GM03348 (cell line): ENCODE measurements at regions not wholly inside any gene's neighbourhood (a gene's known extent, or its start where the extent isn't known, plus 50 kb on each side); places are given as distances from the start of the nearest gene placed in this dataset.
A peak's percentile ranks its signal among the peaks of the same experiment; 100 is the strongest.
"Not testable (repeated sequence)": the region's sequence is repeated elsewhere in the genome, so short reads cannot be mapped to it uniquely, and the experiment has no call there.

ENCODE experiments used
- DNase-seq: peaks from one replicate; pipeline ENCODE4 v3.0.0; 2012; ENCODE audit warnings: low spot score

DNA sequence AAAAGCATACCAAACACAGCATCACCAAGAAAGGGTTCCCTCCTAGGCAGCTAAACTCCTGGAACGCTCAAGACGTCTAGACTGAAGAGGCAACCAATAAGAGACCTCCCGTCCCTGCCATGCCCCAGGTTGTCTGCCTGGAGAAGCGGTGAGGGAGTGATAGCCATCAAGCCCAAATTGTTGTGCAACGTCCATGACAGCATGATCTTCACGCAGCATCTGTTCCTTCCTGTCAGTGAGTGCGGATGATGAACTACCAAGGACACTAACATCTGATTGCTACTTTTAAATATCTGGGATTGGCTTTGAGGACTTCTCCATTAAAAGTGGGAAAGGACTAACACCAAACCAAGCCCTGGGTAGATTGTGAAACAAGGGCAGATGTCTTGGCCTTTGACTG is 149.7 kb downstream of the TXNL1 start:
- DNase-seq, result no peak

DNA sequence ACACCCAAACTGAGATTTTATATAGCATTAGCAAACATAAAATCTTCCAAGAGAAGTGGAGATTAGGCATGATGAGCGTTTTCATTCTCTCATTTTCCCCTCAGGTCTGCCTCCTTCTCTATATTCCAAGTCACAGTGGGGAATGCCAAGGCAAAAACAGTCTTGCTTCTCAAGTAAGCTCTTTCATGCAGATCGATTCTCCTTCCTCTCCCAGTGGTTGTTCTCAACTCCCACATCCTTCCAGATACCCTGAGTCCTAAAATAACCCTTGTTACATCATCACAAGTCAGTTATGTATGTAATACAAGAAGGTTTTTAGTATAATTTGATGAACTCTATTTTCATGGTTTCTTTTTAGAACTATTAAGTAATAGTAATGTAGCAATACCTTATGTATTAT is 150.6 kb downstream of the TXNL1 start:
- no peak for DNase-seq

DNA sequence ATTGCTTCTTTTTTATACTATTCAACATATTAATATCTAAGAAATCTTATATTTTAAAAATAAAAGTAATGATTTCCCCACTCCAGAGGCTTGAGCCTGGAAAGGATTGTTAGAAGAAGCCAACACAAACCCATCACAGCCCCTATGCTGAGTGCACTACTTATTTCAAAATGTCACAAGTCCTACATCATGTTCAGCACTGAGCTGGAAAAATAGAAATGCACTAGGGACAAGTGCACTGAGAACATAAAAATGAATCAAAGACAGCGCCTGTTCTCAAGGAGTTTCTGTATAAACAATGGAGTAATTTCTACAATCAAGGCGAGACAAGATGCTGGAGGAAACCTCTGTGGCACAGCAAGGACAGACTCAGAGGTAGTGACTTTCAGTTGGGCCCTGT is 155.0 kb downstream of the TXNL1 start:
- DNase-seq, result no peak

DNA sequence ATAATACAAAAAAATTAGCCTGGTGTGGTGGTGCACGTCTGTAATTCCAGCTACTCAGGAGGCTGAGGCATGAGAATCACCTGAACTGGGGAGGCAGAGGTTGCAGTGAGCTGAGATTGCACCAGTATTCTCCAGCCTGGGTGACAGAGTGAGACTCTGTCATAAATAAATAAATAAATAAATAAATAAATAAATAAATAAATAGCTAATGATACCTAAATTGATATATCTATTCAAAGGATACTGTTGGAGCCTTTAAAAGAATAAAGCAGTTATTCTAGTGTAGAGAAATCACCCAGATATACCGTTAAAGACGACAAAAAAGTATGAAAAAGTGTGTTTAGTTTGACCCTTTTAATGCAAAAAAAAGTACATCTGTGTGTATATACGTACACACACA is 155.6 kb downstream of the TXNL1 start:
- not testable (repeated sequence) for DNase-seq

DNA sequence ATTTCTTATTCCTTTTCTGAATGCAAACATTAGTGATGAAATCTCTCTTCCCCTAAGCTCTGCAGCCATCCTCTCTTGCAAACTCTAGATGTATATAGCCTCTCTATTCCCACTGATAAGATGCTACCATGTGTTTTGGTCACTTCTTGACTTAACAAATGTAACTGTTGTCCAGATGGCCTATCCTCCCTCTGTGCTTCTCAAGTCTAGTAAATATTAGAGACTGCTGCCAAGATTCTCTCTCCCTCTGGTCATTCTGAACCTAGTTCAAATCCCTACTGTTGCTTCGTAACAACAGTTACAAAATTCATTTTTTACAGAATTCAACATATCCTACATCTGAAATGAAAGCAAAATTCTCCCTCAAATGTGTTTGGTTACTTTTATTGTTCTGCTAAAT is 156.6 kb downstream of the TXNL1 start:
- no peak for DNase-seq

DNA sequence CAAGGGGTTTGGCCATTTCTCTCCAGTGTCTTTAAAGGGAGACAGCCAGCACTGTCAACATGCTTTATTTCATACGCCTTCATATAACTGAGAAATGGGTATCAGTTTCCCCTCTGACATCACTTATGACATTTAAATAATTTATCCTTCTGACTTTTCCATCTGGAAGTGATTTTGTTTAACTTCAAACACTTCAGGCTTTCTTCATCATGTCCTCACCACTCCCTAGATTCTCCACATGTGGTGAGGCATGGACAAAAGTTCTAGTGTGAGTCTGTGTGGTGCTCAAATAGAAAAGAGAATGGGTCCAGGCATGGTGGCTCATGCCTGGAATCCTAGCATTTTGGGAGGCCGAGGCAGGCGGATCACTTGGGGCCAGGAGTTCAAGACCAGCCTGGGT is 158.6 kb downstream of the TXNL1 start:
- no peak for DNase-seq

DNA sequence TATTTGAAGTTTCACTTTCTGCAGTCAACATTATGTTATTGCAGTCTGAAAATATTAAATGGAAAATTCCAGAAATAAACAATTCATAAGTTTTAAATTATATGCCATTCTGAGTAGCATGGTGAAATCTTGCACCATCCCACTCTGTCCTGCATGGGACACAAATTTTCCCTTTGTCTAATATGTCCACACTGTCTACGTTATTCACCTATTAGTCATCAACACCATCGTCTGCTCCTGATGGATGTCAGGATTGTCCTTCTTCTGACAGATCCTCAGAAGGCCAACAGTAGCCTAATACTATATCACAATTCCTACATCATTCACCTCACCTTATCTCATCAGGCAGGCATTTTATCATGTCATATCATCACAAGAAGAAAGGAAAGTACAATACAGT is 163.1 kb downstream of the TXNL1 start:
- peak; percentile 55 for DNase-seq

DNA sequence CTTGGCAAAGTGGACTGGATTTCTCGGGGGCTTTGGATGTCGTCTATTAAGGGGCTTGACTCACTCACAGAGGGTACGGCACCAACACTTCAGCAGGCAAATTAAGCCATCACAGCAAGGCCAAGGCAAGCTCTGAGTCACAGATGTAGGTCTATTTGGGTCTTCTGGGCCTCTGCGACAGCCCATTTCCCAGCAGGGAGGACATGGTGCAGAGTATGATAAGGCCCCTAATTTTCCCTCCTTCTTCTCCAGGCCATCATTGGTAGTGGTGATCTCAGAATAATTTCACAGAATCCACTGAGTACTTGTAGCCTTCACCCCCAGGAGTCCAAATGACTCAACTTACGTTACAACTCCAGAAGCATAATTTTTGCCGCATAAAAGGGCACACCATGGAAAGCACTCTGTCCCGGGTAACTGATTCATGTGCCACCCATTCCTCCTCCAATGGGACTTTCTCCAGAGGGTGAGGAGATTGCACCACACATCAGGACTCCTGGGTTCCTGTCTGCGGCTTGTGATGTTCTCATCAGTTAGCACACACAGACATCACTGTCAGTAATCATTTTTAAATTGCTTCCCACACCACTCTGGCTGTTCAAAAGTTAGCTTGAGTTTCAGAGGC is 164.9 kb downstream of the TXNL1 start:
- no peak for DNase-seq

DNA sequence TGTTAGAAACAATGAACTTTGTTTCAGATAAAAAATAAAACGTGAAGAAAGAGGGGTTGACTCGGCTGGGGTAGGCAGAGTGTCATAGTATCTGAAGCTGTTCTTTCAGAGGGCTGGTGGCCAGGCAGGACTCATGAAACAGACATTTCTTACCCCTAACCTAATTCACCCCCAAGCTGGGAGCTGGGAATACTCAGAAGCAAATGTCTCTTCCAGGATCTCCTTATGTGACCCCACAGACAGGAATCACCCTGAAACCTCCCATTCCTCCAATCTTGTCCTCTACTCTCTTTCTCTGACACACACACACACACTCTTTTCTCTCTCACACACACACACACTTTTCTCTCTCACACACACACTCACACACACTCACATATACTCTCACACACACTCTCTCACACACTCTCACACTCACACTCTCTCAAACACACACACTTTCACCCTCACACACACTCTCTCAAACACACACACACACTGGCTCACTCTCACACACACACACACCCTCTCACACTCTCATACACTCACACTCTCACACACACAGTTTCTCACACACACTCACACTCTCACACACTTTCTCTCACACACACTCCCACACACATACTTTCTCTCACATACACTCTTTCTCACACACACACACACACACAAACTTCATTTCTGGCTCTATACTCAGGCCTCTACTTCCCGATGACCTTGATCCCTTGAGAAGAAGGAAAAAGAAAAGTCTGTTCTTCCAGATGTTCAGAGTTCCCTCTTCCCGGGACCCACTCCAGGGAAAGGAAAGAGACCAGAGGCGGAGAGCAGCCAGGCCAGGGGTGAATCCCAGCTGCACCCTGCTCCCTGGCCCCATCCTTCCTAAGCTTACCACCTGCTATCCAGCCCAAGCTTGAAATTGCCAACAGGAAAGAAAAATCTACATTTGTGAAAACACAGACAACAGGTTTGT is 167.7 kb downstream of the TXNL1 start:
- DNase-seq, result no peak

DNA sequence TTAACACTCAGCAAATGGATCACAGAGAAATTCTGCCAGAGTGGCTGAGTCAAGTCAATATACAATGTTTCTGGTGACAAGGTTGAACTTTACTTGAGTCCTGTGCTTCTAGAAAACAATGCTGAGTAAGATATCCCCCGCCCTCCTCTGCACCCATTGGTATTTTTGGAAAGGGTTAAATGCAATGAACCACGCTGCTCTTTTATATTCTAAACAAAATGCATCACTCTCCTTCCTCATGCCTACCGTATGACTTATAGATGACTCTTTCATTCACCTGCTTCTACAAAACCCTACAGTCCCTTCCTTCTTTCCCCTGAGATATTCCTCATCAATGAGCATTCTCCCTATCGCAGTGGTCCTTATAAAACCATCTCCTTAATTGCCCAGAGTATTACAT is 168.8 kb downstream of the TXNL1 start:
- DNase-seq, result no peak

DNA sequence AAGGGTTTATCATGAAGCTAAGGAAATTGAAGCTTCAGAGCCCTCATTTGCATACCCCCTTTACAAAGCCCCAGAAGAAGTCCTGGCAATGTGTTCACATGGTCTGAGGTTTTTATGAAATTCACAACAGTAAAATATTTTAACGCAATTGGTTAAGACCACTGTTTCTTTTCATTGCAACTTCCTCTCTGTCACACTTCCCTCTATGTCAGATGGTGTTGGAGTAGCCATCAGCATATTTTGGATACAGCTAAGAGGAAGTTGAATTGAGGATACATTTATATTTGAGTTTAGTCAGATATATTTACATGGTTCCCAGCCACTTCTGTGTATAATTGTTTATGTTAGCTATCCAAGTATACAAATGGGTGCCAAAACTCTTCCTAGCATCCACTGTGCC is 170.0 kb downstream of the TXNL1 start:
- DNase-seq, result no peak

DNA sequence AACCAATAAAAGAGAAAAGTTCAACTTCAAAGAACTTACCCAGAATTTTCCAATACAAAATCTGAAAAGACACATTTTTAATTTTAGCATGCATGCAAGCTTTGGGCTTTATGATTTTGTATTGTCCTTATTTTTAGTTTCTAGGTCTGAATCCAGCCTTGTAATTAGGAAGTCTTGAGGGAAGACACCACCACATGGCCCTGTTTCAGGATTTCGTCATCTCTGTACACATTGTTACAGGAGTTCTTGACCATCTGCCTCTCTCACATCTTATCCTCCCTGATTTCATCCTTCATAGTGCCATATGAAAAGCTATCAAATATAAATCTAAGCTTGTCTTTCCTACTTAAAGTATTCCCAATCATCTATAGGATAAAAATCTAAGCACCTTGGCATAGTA is 176.1 kb downstream of the TXNL1 start:
- no peak for DNase-seq

DNA sequence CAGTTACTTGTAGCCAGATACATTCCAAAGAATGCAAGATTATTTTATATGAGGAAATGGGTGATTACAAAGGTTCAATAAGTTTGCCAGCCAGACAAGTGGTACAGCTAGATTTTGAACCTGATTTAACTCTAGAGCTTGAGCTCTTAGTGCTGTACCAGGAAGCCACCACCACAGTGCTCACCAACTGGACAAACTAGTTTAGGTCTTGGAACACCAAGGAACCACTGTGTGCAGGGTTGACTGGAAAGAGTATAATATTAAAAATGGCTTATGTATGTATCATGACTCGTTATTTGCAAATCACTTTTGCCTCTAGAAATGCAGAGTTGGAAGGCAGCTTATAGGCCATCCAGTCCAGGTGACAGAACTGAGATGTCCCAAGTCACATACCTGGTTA is 177.2 kb downstream of the TXNL1 start:
- no peak for DNase-seq

DNA sequence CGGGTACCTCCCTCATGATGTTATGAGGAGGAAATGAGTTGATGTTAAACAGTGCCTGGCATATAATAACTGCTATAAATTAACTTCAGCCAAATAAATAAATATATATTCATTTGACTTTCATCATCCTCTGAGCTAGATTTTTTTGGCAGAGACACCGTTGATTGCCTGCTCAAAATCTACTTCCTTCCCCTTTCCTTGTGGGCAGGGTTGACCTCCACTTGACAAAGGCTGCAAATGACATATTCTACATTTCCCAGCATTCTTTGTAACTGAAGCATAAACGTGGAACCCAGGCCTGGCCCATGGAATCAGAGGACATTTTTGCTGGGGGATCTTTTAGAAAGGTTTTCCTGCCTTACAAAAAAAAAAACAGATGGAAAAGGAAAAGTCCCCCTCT is 177.8 kb downstream of the TXNL1 start:
- DNase-seq, result no peak

DNA sequence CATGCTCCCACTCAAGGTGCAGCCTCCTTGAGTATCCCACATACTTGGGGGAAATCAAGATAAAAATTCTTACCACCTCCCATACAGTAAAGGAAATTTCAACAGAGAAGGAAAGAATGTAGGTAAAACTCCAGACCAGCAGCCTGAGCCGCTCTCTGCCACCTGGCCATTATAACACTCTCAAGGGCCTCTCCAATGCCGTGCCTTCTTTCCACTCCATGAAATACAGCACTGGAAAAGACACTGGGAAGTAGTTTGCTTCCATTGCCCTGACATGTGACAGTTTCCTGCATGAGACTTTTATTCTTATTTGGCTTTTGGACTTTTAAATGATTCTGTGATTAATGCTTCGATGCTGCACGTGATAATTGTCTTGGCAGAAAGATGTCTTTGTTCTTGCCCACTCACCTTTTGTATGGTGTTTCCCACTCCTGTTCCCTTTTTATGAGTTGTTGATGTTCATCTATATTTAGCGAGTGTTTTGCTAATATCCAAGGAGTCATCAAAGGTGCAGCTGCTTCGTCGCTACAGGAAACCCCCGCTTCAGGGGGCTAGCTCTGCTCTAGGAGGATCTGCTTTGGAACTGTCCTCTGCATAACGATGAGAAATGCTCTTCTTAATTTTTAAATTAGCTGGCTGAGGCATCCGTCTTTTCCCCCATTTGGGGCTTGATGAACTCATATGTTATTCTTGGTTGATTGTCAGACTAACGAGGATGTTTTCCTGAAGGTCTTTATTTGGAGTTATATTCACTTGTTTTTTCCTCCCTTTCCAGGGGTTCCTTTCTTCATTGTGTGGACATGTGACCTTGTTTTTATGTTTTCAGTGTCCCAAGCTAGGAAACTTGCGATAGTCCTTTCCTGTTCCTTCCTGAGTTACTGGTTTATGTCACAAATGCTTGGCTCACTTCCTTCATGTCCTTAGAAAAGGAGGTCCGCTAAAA is 179.4 kb downstream of the TXNL1 start:
- no peak for DNase-seq

DNA sequence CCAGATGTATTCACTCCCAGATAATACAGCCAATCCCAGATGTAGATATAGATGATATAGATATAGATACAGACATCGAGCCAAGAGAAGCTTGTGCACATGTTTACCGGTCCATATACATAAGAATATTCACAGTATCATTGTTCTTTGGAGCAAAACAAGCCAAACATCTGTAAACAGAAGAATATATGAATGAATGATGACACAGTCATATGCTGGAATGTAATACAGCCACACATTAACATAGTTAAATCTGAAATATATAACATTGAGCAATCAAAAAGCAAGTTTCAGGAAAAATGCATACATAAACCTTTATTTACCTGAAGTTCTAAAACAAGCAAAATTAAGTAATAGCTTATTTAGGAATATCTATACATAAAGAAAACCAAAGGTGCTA is 182.5 kb downstream of the TXNL1 start:
- DNase-seq, result no peak

DNA sequence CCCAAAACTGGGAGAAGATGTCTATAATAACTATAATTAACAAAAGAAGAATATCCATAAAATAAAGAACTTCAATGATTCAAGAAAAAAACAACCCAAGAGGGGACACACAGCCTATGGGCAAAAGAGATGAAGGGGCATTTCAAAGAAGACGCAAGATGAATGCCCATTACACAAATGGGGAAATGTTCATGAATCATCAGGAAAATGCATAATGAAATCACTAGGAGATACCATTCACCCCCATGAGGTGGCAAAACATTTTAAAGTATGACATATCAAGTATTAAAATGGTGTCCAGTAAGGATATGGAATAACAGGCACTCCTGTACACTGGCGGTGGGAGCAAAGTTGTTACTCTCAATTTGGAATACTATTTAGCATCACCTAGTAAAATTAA is 183.3 kb downstream of the TXNL1 start:
- no peak for DNase-seq

DNA sequence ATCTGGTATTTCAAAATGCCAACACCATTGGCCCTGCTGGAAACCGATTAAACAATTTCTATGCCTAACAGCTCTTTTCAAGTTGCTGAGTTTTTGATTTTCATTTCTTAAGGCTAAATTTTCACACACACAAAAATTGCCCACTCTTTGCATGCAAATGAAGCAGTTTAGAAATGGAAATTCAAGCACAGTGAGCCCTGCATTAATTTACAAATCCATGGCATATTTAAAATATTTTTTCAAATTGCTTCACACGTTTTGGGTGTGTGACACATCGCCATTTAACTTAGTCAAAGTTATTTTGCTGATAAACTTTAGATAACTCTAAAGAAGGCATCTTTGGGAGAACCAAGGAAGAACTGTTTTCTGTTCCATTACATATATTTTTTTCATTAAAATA is 184.8 kb downstream of the TXNL1 start:
- DNase-seq, result no peak

DNA sequence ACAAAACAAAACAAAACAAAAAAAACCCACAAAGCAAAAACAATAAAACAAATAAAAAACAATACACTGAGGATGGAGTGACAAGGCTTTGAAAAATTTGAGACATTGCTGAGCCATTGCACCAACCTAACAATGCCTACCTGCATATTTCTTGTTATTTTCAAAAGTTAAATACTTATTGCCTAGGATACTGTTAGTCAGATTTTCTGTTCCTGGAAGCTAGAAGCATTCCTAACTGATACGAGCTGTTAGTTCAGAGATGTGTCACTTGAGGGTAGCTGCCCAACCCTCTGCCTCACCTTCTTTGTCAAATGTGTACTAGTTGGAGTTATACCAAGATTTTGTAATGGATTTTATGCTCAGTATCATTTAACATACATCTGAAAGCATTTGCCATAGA is 187.2 kb downstream of the TXNL1 start:
- no peak for DNase-seq

DNA sequence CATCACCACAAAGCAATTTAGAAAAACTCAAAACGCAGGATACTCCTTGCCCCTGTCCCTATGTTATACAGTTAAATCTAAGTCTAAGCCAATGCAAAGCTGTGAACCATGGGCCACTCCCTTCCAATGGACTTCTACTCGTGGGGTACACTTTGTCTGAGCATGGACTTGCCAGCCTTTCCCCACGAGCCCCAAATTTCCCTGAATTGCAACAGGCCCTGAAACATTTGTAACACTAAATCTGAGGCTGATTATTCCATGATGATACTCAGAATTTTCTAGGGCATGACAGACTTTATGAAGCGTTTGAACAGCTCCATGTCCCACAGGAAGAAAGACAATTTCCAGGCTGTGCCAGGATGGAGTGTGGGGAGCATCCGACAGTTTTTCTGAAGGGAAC is 189.6 kb downstream of the TXNL1 start:
- DNase-seq, result no peak

DNA sequence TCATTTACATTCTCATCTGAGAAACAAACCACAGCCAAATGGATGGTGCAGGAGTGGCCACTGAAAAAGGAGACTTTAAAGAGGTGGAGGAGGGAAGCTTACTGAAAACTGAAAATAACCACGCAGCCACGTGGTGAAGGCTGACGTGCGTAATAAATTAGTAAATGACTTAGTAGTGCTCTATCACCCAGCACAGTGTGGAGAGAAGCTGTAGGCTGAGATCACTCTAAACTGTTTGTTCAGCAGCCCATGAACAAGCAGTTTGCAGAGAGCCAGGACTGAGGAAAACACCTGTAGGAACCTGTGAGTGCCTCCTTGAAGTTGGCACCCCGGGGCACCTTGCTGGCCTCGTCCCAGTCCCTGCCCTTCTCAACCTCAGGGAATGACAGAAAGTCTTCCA is 193.0 kb downstream of the TXNL1 start:
- DNase-seq, result no peak

DNA sequence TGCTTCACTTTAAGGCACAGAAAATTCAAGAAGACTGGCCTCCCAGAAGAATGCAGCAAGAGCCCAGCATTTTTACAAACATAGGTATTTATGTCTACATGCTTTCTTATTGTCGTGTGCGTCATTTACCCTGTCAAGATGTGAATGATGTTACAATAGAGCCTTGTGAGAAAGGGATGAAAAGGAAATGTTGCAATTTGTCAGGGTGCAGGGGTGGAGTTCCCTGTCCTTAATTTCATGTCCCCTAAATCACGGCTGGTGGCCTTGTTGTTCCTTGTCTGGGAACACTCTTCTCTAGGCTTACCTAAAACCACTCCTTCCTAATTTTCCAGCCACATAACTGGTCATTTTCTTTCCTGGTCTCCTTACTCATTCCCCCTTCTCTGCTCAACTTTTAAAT is 194.2 kb downstream of the TXNL1 start:
- DNase-seq, result no peak
